ENCODE measurements at regions not wholly inside any gene's neighbourhood (a gene's known extent, or its start where the extent isn't known, plus 50 kb on each side); places are given as distances from the start of the nearest gene placed in this dataset.

GRCh38 chr10:78950656-78951587 lies 117.8 kb upstream of the ZMIZ1 start:
- H3K36me3 ChIP-seq (replicated peaks; ENCODE audit: control insufficient read depth, insufficient read depth, low read length) = no peaks in the 10 kb centered on the region
- no peaks in the 10 kb centered on the region for H3K27me3 ChIP-seq (ENCODE audit: control insufficient read depth, insufficient read depth, low read length)
- no peak overlapping the region for H3K4me3 ChIP-seq (ENCODE audit: insufficient read depth, low read depth, low read length)
- no peak for DNase-seq

DNA sequence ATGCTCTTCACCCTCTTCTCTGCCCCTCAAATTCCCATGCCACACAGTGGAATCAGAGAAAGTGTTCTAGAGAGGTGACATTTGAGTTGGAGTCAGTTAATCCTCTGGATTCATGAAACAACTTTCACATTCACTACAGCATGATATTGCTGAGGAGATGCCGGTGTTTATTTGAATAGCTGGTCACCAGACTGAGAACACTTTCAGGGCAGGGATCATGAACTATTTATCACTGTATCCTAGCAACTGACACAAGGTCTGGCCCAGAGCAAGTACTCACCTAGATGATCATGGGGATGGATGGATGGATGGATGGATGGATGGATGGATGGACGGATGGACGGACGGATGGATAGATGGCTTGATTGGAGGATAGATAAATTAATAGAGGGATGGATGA lies 116.7 kb upstream of the ZMIZ1 start:
- no peak for DNase-seq
- no peaks in the 10 kb centered on the region for H3K36me3 ChIP-seq (replicated peaks; ENCODE audit: control insufficient read depth, insufficient read depth, low read length)
- H3K27me3 ChIP-seq (ENCODE audit: control insufficient read depth, insufficient read depth, low read length) = no peaks in the 10 kb centered on the region
- no peak overlapping the region for H3K4me3 ChIP-seq (ENCODE audit: insufficient read depth, low read depth, low read length)

DNA sequence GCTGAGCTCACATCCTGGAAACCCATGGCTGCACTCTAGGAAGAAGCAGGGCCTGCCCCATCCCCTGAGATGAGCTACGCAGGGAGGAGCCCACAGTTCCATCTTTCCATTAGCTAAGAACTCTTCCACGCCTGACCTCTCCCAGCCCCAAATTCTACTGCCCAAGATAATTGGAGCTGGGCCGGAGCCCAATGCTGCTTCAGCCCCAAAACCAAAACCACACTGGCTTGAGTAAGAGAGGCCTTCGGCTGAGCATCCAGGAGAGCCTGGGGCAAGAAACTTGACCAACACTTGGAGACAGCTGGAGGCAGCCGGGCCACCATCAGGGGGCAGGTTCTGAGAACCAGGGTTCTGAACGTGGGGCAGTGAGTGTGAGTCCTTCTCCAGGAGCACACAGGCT lies 116.1 kb upstream of the ZMIZ1 start:
- DNase-seq = no peak
- Histone ChIP-seq H3K36me3 (replicated peaks; ENCODE audit: control insufficient read depth, insufficient read depth, low read length) (no peaks in the 10 kb centered on the region), H3K27me3 (ENCODE audit: control insufficient read depth, insufficient read depth, low read length) (no peaks in the 10 kb centered on the region), H3K4me3 (ENCODE audit: insufficient read depth, low read depth, low read length) (no peak overlapping the region)

- Histone ChIP-seq H3K4me3 (ENCODE audit: insufficient read depth, low read depth, low read length) (no peak overlapping the region), H3K36me3 (replicated peaks; ENCODE audit: control insufficient read depth, insufficient read depth, low read length) (no peaks in the 10 kb centered on the region), H3K27me3 (ENCODE audit: control insufficient read depth, insufficient read depth, low read length) (no peaks in the 10 kb centered on the region)
- no peak for DNase-seq
Observed at GRCh38 chr10:78953113-78953798, 115.5 kb upstream of the ZMIZ1 start.

DNA sequence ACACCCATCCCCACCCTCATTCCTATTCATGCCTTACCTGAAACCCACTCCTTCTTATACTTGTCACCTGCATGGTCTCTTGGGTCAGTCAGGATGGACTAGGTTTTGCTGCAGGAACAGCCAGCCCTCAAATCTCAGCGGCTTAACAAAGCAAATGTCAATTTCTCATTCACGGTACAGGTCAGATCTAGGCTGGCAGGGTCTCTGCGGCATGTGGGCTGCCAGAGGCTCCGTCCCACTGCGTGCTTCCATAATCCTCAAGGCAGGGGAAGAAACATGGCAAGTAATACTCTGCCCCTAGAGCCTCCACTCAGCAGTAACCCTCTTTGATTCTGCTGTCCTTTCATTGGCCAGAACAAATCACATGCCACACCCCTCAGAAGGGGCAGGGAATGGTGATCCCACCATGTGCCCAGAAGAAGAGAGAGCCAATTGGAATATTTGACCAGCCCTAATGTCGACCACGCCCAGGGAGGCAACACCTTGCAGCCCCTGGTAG lies 114.9 kb upstream of the ZMIZ1 start:
- DNase-seq = no peak
- Histone ChIP-seq H3K27me3 (ENCODE audit: control insufficient read depth, insufficient read depth, low read length) (no peaks in the 10 kb centered on the region), H3K4me3 (ENCODE audit: insufficient read depth, low read depth, low read length) (no peak overlapping the region), H3K36me3 (replicated peaks; ENCODE audit: control insufficient read depth, insufficient read depth, low read length) (no peaks in the 10 kb centered on the region)

DNA sequence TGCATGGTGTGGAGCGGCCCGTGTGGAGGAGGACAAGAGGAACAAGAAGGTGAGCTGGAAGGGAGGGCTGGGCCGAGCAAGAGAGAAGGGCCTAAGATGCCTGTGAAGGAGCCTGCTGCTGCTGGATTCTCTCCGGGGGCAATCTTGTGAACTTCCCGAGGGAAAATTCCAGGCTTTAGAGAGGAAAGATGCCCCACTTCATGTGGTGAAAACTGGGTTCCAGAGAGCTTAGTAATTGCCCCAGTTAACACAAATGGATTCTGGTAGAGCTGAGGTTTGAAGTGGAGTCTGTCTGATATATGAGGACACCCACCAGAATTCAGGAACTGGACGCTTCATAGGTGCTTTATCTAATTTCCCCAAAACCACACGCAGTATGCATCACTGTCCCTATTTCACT lies 114.1 kb upstream of the ZMIZ1 start:
- H3K4me3 ChIP-seq (ENCODE audit: insufficient read depth, low read depth, low read length) = no peak overlapping the region
- DNase-seq = no peak
- H3K27me3 ChIP-seq (ENCODE audit: control insufficient read depth, insufficient read depth, low read length) = no peaks in the 10 kb centered on the region
- no peaks in the 10 kb centered on the region for H3K36me3 ChIP-seq (replicated peaks; ENCODE audit: control insufficient read depth, insufficient read depth, low read length)

- DNase-seq = no peak
- Histone ChIP-seq H3K27me3 (ENCODE audit: control insufficient read depth, insufficient read depth, low read length) (no peaks in the 10 kb centered on the region), H3K36me3 (replicated peaks; ENCODE audit: control insufficient read depth, insufficient read depth, low read length) (no peaks in the 10 kb centered on the region), H3K4me3 (ENCODE audit: insufficient read depth, low read depth, low read length) (no peak overlapping the region)
Observed at GRCh38 chr10:78955206-78955605, 113.6 kb upstream of the ZMIZ1 start.

DNA sequence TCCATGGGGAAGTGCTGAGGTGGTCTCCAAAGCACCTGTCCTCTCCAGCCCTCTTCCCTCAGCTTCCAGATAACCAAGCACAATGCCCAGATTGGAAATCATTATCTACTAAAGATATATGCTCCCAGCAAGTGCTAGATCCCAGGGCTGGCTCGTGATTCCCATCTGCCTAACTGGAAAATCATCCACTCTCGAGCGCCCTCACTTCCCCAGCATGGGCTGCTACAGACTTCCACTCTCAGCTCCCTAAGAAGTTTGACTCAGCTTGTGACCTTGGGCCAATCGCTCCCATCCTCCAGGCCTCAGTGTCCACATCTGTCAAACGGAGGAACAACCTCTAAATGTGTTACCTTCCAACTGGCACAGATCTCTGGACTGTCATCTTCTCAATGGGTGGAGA lies 112.4 kb upstream of the ZMIZ1 start:
- Histone ChIP-seq H3K27me3 (ENCODE audit: control insufficient read depth, insufficient read depth, low read length) (no peaks in the 10 kb centered on the region; the same call in 1 of the 2 replicates), H3K36me3 (replicated peaks; ENCODE audit: control insufficient read depth, insufficient read depth, low read length) (no peaks in the 10 kb centered on the region), H3K4me3 (ENCODE audit: insufficient read depth, low read depth, low read length) (no peak overlapping the region)
- no peak for DNase-seq

GRCh38 chr10:78957471-78958039 lies 111.2 kb upstream of the ZMIZ1 start:
- Histone ChIP-seq H3K36me3 (replicated peaks; ENCODE audit: control insufficient read depth, insufficient read depth, low read length) (no peaks in the 10 kb centered on the region), H3K27me3 (ENCODE audit: control insufficient read depth, insufficient read depth, low read length) (no peaks in the 10 kb centered on the region; the same call in 1 of the 2 replicates), H3K4me3 (ENCODE audit: insufficient read depth, low read depth, low read length) (no peak overlapping the region)
- no peak for DNase-seq

- no peak for DNase-seq
- Histone ChIP-seq H3K27me3 (ENCODE audit: control insufficient read depth, insufficient read depth, low read length) (no peaks in the 10 kb centered on the region; the same call in 1 of the 2 replicates), H3K4me3 (ENCODE audit: insufficient read depth, low read depth, low read length) (no peak overlapping the region), H3K36me3 (replicated peaks; ENCODE audit: control insufficient read depth, insufficient read depth, low read length) (no peaks in the 10 kb centered on the region)
Observed at GRCh38 chr10:78959217-78959923, 109.4 kb upstream of the ZMIZ1 start.

GRCh38 chr10:78959924-78960285 lies 108.9 kb upstream of the ZMIZ1 start:
- no peak for DNase-seq
- no peak overlapping the region for H3K4me3 ChIP-seq (ENCODE audit: insufficient read depth, low read depth, low read length)
- no peaks in the 10 kb centered on the region; the same call in 1 of the 2 replicates for H3K27me3 ChIP-seq (ENCODE audit: control insufficient read depth, insufficient read depth, low read length)
- H3K36me3 ChIP-seq (replicated peaks; ENCODE audit: control insufficient read depth, insufficient read depth, low read length) = no peaks in the 10 kb centered on the region

DNA sequence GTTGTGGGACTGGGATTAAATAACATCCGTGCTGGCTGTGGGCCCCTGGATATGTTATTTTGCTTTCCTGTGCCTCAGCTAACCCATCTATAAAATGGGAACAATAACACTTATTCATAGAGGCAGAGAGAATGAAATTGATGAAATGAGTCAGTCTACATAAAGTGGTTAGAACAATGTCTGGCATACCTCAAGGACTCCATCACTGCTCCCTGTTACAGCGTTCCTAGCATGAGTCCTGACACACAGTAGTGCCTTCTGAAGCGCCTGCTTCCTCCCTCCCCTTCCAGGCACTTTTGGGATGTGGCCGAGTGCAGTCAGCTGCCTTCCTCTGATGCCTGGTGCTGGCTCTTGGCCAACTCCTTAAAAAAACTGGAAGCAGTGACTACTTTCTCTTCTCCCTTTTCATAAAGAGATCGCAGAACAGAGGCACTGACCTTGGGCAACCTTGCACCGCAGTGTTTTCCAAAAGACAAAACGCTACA lies 108.4 kb upstream of the ZMIZ1 start:
- no peaks in the 10 kb centered on the region for H3K36me3 ChIP-seq (replicated peaks; ENCODE audit: control insufficient read depth, insufficient read depth, low read length)
- DNase-seq = no peak
- H3K27me3 ChIP-seq (ENCODE audit: control insufficient read depth, insufficient read depth, low read length) = no peaks in the 10 kb centered on the region; the same call in 1 of the 2 replicates
- H3K4me3 ChIP-seq (ENCODE audit: insufficient read depth, low read depth, low read length) = no peak overlapping the region

GRCh38 chr10:78961760-78962159 lies 107.0 kb upstream of the ZMIZ1 start:
- no peak for DNase-seq
- Histone ChIP-seq H3K27me3 (ENCODE audit: control insufficient read depth, insufficient read depth, low read length) (no peaks in the 10 kb centered on the region; the same call in 1 of the 2 replicates), H3K4me3 (ENCODE audit: insufficient read depth, low read depth, low read length) (no peak overlapping the region), H3K36me3 (replicated peaks; ENCODE audit: control insufficient read depth, insufficient read depth, low read length) (no peaks in the 10 kb centered on the region)

All from H7 (cell line).